Small intestine (tissue), 7 donors: ENCODE measurements at regions not wholly inside any gene's neighbourhood (a gene's known extent, or its start where the extent isn't known, plus 50 kb on each side); places are given as distances from the start of the nearest gene placed in this dataset.

Experiments
- DNase-seq, 2 donors: peaks; one replicate each; pipeline versions ENCODE4 v3.0.0 to v3.0.0-alpha.2; 2013
- FAIRE-seq: peaks from 2 replicates; lab custom pipeline; 2012; peaks lifted over from hg19 to GRCh38; lab: Jason Lieb, UNC
- H3K27ac ChIP-seq, 3 donors: one replicate each; pipeline ENCODE4 v1.5.1; 2013; ENCODE audit warnings: low read length in 2 of 3, mild to moderate bottlenecking in 2 of 3, control low read depth in 1 of 3, inconsistent platforms in 1 of 3, low read depth in 1 of 3, moderate library complexity in 1 of 3
- H3K27me3 ChIP-seq, 3 donors: one replicate each; pipeline ENCODE4 v1.6.1; 2013; ENCODE audit warnings: low read length in 3 of 3, inconsistent platforms in 1 of 3; ENCODE audit not compliant: control insufficient read depth in 3 of 3, insufficient read depth in 3 of 3
- H3K36me3 ChIP-seq, 3 donors: one replicate each; pipeline ENCODE4 v1.6.1; 2013; ENCODE audit warnings: low read length in 3 of 3, inconsistent platforms in 1 of 3, low read depth in 1 of 3, mild to moderate bottlenecking in 1 of 3, moderate library complexity in 1 of 3; ENCODE audit not compliant: control insufficient read depth in 3 of 3, insufficient read depth in 2 of 3
- H3K4me1 ChIP-seq, 3 donors: one replicate each; pipeline ENCODE4 v1.6.1; 2013; ENCODE audit warnings: low read length in 2 of 3, inconsistent platforms in 1 of 3, low read depth in 1 of 3, mild to moderate bottlenecking in 1 of 3, moderate library complexity in 1 of 3; ENCODE audit not compliant: control insufficient read depth in 3 of 3, insufficient read depth in 2 of 3
- H3K4me3 ChIP-seq, 3 donors: one replicate each; pipeline ENCODE4 v1.5.1; 2013; ENCODE audit warnings: low read length in 3 of 3, control low read depth in 1 of 3, inconsistent platforms in 1 of 3, low read depth in 1 of 3, mild to moderate bottlenecking in 1 of 3, moderate library complexity in 1 of 3
- H3K9me3 ChIP-seq, 2 donors: one replicate each; pipeline ENCODE4 v1.6.1; 2013; ENCODE audit warnings: low read depth in 1 of 2, low read length in 1 of 2; ENCODE audit not compliant: control insufficient read depth in 2 of 2, insufficient read depth in 1 of 2
- WGBS, 3 donors: extraction: QIAGEN DNeasy Blood & Tissue Kit; methylation state at CpG; one replicate each; pipeline ENCODE4 v1.1.7; 2013; 5-methylcytosine and 5-hydroxymethylcytosine counted together
- donor health status: healthy with polysubstance abuse.
- donor health status: control.
- donor health status: control.
- donor health status: Bipolar disorder and iron deficiency.
- donor health status: healthy.

DNA sequence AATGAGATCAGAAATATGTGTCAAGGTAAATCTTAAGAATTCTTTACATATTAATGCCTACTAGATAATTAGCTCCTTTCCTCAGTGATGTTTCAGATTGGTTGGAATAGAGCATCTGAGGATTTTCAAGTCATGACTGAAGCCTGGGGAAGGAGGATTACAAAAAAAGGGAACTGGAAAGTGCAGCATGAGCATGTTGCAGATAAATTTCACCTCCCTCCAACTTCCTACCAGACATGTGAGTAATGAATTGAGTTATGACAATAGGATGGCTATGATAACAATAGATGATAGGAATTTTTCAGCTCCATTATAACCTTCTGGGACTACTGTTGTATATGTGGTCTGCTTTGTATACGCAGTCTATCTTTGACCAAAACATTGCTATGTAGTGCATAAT is 104.2 kb upstream of the RAB18 start:
- H3K4me1 ChIP-seq = no peaks in the 10 kb centered on the region
- FAIRE-seq = no peak

DNA sequence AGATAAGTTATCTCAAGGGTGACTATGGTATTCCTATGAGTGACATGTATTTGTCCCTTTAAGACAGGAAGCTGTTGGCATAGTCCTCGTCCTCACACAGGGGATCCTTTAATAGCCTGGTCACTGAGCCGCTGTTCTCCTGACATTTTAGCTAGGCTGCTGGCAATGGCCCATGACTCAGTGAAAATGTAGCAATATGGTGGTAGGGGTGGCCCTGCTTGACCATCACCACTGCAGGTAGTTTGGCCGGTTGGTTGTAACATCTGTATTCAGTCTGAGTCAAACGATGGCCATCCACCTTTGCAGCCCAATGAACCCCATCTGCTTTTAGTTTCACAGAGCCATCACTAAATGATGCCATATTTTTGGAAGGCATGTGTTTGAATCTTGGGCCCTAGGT is 110.1 kb upstream of the RAB18 start:
- Histone ChIP-seq H3K9me3 (no peaks in the 10 kb centered on the region), H3K27ac (no peak overlapping the region), H3K27me3 (no peaks in the 10 kb centered on the region), H3K4me1 (no peaks in the 10 kb centered on the region), H3K4me3 (no peak overlapping the region), H3K36me3 (no peaks in the 10 kb centered on the region)
- 84 to 87% (median 86%) methylated on average over 4 of the region's 4 CpGs for WGBS, 3 donors
- DNase-seq = no peak
- no peak for FAIRE-seq

More for the DNA sequence above, 104.2 kb upstream of the RAB18 start:
- Histone ChIP-seq H3K27me3 (no peaks in the 10 kb centered on the region), H3K27ac (no peak overlapping the region), H3K4me3 (no peak overlapping the region), H3K9me3 (no peaks in the 10 kb centered on the region), H3K36me3 (no peaks in the 10 kb centered on the region)
- no peak for DNase-seq
- 0 to 44% (median 0%) methylated on average over 1 of the region's 1 CpG for WGBS, 3 donors

DNA sequence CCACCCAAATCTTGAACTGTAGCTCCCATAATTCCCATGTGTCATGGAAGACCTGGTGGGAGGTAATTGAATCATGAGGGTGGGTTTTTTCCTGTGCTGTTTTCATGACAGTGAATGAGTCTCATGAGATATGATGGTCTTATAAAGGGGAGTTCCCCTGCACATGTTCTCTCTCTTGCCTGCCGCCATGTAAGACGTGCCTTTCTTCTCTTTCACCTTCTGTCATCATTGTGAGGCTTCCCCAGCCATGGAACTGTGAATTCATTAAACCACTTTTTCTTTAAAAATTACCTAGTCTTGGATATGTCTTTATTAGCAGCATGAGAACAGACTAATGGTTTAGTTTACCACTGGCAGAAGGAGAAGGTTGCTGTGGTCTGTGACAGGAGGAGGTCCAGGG is 111.5 kb upstream of the RAB18 start:
- H3K27ac ChIP-seq = no peak overlapping the region
- 92 to 97% (median 97%) methylated on average over 2 of the region's 2 CpGs for WGBS, 3 donors
- no peak for FAIRE-seq
- H3K36me3 ChIP-seq = no peaks in the 10 kb centered on the region
- H3K9me3 ChIP-seq = no peaks in the 10 kb centered on the region
- no peaks in the 10 kb centered on the region for H3K27me3 ChIP-seq
- H3K4me1 ChIP-seq = no peaks in the 10 kb centered on the region
- DNase-seq = no peak
- H3K4me3 ChIP-seq = no peak overlapping the region

DNA sequence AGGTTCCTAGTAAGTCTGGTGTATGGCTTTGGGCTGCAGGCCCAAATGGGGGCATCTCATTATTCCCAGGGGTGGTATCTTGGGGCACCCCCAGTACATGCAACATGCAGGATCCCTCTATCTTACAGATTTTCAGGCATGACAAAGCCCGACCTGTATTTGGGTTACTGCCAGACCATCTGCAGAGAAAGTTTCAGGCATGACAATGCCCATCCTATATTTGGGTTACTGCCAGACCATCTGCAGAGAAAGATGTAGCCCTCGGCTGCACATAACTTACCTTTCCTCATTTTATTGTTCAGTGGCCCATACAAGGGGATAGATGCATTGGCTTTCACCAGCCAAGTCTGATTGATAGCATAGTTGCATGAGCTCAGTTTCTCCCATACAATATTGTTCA is 112.2 kb upstream of the RAB18 start:
- no peak overlapping the region for H3K4me3 ChIP-seq
- no peaks in the 10 kb centered on the region for H3K9me3 ChIP-seq
- H3K36me3 ChIP-seq = no peaks in the 10 kb centered on the region
- no peaks in the 10 kb centered on the region for H3K27me3 ChIP-seq
- DNase-seq (no peak), FAIRE-seq (no peak)
- no peaks in the 10 kb centered on the region for H3K4me1 ChIP-seq
- H3K27ac ChIP-seq = no peak overlapping the region
- WGBS, 3 donors = 75 to 86% (median 78%) methylated on average over 2 of the region's 2 CpGs

DNA sequence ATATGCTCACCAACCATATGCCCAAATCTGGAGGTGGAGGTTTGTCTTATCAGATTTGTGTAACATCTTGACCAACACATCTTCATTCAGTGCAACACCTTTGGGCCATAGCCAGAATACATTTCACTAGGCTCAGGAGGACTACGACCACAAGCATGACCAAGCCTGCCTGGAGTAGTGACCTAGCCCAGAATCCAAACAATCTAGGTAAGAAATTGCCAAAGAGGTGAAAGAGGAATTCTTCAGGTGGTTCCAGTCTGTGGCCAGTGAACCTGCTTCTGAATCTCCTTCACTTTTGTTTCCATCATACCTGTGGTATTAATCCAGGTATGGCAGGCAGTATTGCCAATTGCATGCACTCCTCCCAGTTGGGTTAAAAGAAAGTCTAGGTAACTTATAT is 112.8 kb upstream of the RAB18 start:
- 79 to 95% (median 81%) methylated on average over 1 of the region's 1 CpG for WGBS, 3 donors
- H3K4me3 ChIP-seq = no peak overlapping the region
- H3K4me1 ChIP-seq = no peaks in the 10 kb centered on the region
- no peaks in the 10 kb centered on the region for H3K27me3 ChIP-seq
- no peaks in the 10 kb centered on the region for H3K36me3 ChIP-seq
- no peak for FAIRE-seq
- H3K9me3 ChIP-seq = no peaks in the 10 kb centered on the region
- DNase-seq = no peak
- no peak overlapping the region for H3K27ac ChIP-seq

DNA sequence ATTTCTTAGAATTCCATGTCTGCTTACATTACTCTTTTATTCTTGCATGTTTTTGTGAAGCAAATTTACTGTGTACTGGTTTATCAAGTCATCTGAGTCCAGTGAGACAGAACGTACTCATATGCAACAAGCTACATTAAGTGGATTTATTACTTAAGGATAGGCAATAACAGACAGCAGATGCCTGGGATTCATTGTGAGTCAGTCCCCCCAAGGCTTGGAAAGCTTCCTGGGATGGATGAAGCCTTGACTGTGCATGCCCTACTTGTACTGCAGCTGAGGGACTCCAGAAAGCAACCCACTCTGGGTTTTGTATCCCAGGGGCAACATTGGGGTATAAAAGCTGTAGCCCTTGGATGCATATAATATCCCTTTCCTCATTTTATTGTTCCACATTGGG is 113.4 kb upstream of the RAB18 start:
- 58 to 72% (median 68%) methylated on average over 1 of the region's 1 CpG for WGBS, 3 donors
- Histone ChIP-seq H3K4me3 (no peak overlapping the region), H3K27ac (no peak overlapping the region), H3K36me3 (no peaks in the 10 kb centered on the region), H3K9me3 (no peaks in the 10 kb centered on the region), H3K27me3 (no peaks in the 10 kb centered on the region), H3K4me1 (no peaks in the 10 kb centered on the region)
- DNase-seq (no peak), FAIRE-seq (no peak)

DNA sequence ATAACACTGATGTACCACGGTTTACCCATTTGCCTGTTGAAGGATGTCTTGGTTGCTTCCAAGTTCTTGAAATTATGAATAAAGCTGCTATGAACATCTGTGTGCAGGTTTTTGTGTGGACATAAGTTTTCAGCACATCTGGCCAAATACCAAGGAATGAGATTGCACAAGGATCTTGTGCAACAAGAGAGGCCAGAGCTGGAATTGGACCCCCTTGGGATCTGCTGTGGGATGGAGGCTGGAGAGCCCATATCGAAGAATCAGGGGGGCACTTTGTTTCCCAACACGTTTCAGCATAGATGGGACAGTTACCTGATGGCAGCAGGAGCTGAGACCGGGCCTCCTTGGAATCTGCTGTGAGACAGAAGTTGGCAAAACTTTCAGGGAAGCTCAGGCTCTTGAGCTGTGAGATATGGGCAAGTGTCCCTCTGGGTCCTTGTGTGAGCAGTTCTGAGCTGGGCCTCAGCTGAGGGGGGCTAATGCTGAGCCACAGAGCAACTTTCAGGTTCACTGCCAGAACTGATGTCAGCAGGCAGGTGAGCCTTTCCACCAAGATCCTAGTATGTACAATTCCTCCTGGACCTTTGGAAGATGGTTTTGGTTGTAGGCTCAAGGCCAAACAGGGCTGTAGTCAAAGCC is 115.2 kb upstream of the RAB18 start:
- Histone ChIP-seq H3K27ac (no peak overlapping the region), H3K4me1 (no peaks in the 10 kb centered on the region), H3K4me3 (no peak overlapping the region), H3K9me3 (no peaks in the 10 kb centered on the region), H3K36me3 (no peaks in the 10 kb centered on the region), H3K27me3 (no peaks in the 10 kb centered on the region)
- WGBS, 3 donors = 64 to 71% (median 70%) methylated on average over 4 of the region's 4 CpGs
- DNase-seq (no peak), FAIRE-seq (no peak)

DNA sequence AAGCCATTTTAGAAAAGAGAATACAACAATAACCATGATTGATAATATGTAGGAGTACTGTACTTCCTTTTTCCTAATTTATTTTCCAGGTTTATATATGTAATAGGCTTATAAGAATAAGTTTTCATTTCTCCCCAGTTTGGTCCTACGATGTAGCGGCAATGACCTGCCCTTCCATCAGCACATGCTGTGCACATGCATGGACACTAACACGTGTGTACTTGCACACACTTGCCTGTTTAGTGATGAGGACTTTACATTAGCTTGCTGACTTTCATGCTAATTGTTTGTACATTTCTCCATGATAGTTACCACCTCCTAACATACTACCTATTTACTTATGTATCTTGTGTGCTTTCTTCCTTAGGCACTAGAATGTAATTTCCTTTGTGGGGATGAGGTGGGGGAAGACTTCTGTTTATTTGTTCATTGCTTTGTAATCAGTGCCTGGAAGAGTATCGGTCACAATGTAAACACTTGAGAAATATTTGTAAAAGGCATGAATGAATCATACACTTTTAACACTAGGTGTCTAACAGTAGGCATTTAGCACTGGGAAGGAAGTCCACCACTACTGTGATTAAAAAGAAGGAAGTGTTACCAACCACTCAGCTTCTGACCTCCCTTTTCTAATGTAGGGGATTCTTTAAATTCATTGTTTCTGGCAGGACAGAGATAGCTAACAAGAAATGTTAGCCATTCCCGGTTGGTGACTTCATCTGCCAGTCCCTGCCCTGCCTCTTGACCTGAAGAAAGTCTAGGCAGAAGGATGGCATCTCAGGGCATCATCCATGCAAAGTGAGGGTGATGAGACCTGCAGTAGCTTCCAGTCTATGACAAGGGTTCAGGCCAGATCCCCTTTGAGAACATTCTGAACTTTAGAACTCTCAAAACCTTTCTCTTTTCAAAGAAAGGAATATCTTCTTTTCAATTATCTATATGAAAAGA is 120.2 kb upstream of the RAB18 start:
- H3K4me1 ChIP-seq = no peaks in the 10 kb centered on the region
- no peak for DNase-seq
- H3K27ac ChIP-seq = no peak overlapping the region
- FAIRE-seq = no peak
- H3K4me3 ChIP-seq = no peak overlapping the region
- H3K27me3 ChIP-seq = no peaks in the 10 kb centered on the region
- H3K36me3 ChIP-seq = no peaks in the 10 kb centered on the region
- no peaks in the 10 kb centered on the region for H3K9me3 ChIP-seq
- WGBS, 3 donors = 57 to 62% (median 61%) methylated on average over 5 of the region's 5 CpGs
